ENCODE measurements at regions not wholly inside any gene's neighbourhood (a gene's known extent, or its start where the extent isn't known, plus 50 kb on each side); places are given as distances from the start of the nearest gene placed in this dataset.

- DNase-seq (ENCODE audit: low read depth in 3 of 3, low spot score in 1 of 3): no peak
Measured at GRCh38 chr18:2444201-2444875, 127.0 kb downstream of the METTL4 start.

- no peak for DNase-seq (ENCODE audit: low read depth in 3 of 3, low spot score in 1 of 3)
Measured at GRCh38 chr18:2448565-2449151, 122.6 kb downstream of the METTL4 start.

- DNase-seq (ENCODE audit: low read depth in 3 of 3, low spot score in 1 of 3): no peak
Measured at GRCh38 chr18:2451556-2451955, 119.7 kb downstream of the METTL4 start.

GRCh38 chr18:2459886-2460285, 111.4 kb downstream of the METTL4 start:
- no peak for DNase-seq (ENCODE audit: low read depth in 3 of 3, low spot score in 1 of 3)

GRCh38 chr18:2466978-2467377, 104.3 kb downstream of the METTL4 start:
- no peak for DNase-seq (ENCODE audit: low read depth in 3 of 3, low spot score in 1 of 3)

- DNase-seq (ENCODE audit: low read depth in 3 of 3, low spot score in 1 of 3): no peak
Measured at GRCh38 chr18:2468051-2468450, 103.3 kb downstream of the METTL4 start.

- DNase-seq (ENCODE audit: low read depth in 3 of 3, low spot score in 1 of 3): no peak
Measured at GRCh38 chr18:2471523-2471922, 99.8 kb downstream of the METTL4 start.

- DNase-seq (ENCODE audit: low read depth in 3 of 3, low spot score in 1 of 3): no peak
Measured at GRCh38 chr18:2478662-2479061, 92.6 kb downstream of the METTL4 start.

GRCh38 chr18:2480536-2480935, 90.8 kb downstream of the METTL4 start:
- no peak for DNase-seq (ENCODE audit: low read depth in 3 of 3, low spot score in 1 of 3)

- DNase-seq (ENCODE audit: low read depth in 3 of 3, low spot score in 1 of 3): no peak
Measured at GRCh38 chr18:2482706-2483475, 88.4 kb downstream of the METTL4 start.

GRCh38 chr18:2485983-2486382, 85.3 kb downstream of the METTL4 start:
- no peak for DNase-seq (ENCODE audit: low read depth in 3 of 3, low spot score in 1 of 3)

GRCh38 chr18:2486426-2486825, 84.9 kb downstream of the METTL4 start:
- DNase-seq (ENCODE audit: low read depth in 3 of 3, low spot score in 1 of 3): no peak
